ENCODE measurements at regions not wholly inside any gene's neighbourhood (a gene's known extent, or its start where the extent isn't known, plus 50 kb on each side); places are given as distances from the start of the nearest gene placed in this dataset.

- no peak for TF ChIP-seq CTCF (IDR thresholded peaks at IDR 0.05; ENCODE audit: insufficient read depth, low read depth, low read length)
- no peak for TF ChIP-seq EZH2 (IDR thresholded peaks at IDR 0.05; ENCODE audit: insufficient read depth, low read length)
These were observed 725.4 kb upstream of the EPHA7 start for GRCh38 chr6:94144807-94145206.

Measured in astrocyte (in vitro differentiated cells and primary cell).